HEK293 (cell line): ENCODE measurements at regions not wholly inside any gene's neighbourhood (a gene's known extent, or its start where the extent isn't known, plus 50 kb on each side); places are given as distances from the start of the nearest gene placed in this dataset.

ENCODE experiments used
- CTCF ChIA-PET: fragments of 350-600 bp; formaldehyde crosslinking; extraction: SDS; loops from one replicate; lab custom pipeline; 2021; ENCODE audit warnings: antibody characterized with exemption; lab: Yijun Ruan, JAX
- POLR2A ChIA-PET: fragments of 300-600 bp; formaldehyde crosslinking; extraction: SDS; loops from one replicate; lab custom pipeline; 2020; ENCODE audit warnings: antibody characterized with exemption, inconsistent platforms; lab: Yijun Ruan, JAX
- H3K27ac ChIP-seq: fragments of 200-500 bp; sonication (Bioruptor generic); 2 replicates; pipeline ENCODE4 v1.5.1; 2014; ENCODE audit warnings: low read depth, low read length, control low read depth, inconsistent platforms; ENCODE audit errors: extremely low read depth
- H3K36me3 ChIP-seq, 2 experiments: fragments of 200-500 bp in 1 of 2; sonication (Bioruptor generic) in 1 of 2; 1 replicate in 1 of 2; 2 replicates in 1 of 2; pipeline ENCODE4 v1.5.1; 2014 to 2017; ENCODE audit warnings: inconsistent platforms in 2 of 2, low read length in 2 of 2; ENCODE audit not compliant: control insufficient read depth in 2 of 2, insufficient read depth in 1 of 2
- H3K4me1 ChIP-seq: fragments of 200-500 bp; sonication (Bioruptor generic); 2 replicates; pipeline ENCODE4 v1.5.1; 2014; ENCODE audit warnings: mild to moderate bottlenecking, low read length, inconsistent platforms; ENCODE audit not compliant: control insufficient read depth, insufficient read depth
- H3K4me3 ChIP-seq: 2 replicates; pipeline ENCODE4 v1.5.1; 2011; ENCODE audit warnings: low read depth, mild to moderate bottlenecking, control low read depth, low read length, moderate library complexity
- H3K9me3 ChIP-seq: fragments of 200-500 bp; sonication (Bioruptor generic); 2 replicates; pipeline ENCODE4 v1.5.1; 2014; ENCODE audit warnings: low read depth, low read length, inconsistent platforms; ENCODE audit not compliant: control insufficient read depth, insufficient read depth
- EGR2 ChIP-seq: fragments of 450-650 bp; formaldehyde crosslinking; IDR thresholded peaks from 2 replicates; pipeline ENCODE4 v1.5.1; 2016; ENCODE audit warnings: low read depth, missing biosample characterization, missing genetic modification characterization
- ELK4 ChIP-seq: IDR thresholded peaks from 2 replicates; pipeline ENCODE4 v1.6.1; 2011; ENCODE audit warnings: mild to moderate bottlenecking, low read depth, low read length, borderline replicate concordance
- FEZF1 ChIP-seq: fragments of 450-650 bp; formaldehyde crosslinking; IDR thresholded peaks from 2 replicates; pipeline ENCODE4 v1.5.1; 2016; ENCODE audit warnings: missing biosample characterization, missing genetic modification characterization
- GFI1B ChIP-seq: fragments of 450-650 bp; formaldehyde crosslinking; IDR thresholded peaks from 2 replicates; pipeline ENCODE4 v1.5.1; 2016; ENCODE audit warnings: missing biosample characterization, missing genetic modification characterization
- MZF1 ChIP-seq: fragments of 450-650 bp; formaldehyde crosslinking; IDR thresholded peaks from 2 replicates; pipeline ENCODE4 v1.5.1; 2017; ENCODE audit warnings: missing biosample characterization, missing genetic modification characterization, borderline replicate concordance
- RBAK ChIP-seq: fragments of 450-650 bp; formaldehyde crosslinking; IDR thresholded peaks from 2 replicates; pipeline ENCODE4 v1.5.1; 2016; ENCODE audit warnings: missing biosample characterization, missing genetic modification characterization
- REST ChIP-seq: fragments of 450-650 bp; formaldehyde crosslinking; IDR thresholded peaks from 2 replicates; pipeline ENCODE4 v1.5.1; 2016; ENCODE audit warnings: missing biosample characterization, missing genetic modification characterization
- SCRT2 ChIP-seq: fragments of 450-650 bp; formaldehyde crosslinking; IDR thresholded peaks from 2 replicates; pipeline ENCODE4 v1.5.1; 2016; ENCODE audit warnings: missing biosample characterization, missing genetic modification characterization
- SP2 ChIP-seq: fragments of 450-650 bp; formaldehyde crosslinking; IDR thresholded peaks from 2 replicates; pipeline ENCODE4 v1.5.1; 2016; ENCODE audit warnings: missing biosample characterization, missing genetic modification characterization
- ZNF146 ChIP-seq: fragments of 450-650 bp; formaldehyde crosslinking; IDR thresholded peaks from 2 replicates; pipeline ENCODE4 v1.5.1; 2016; ENCODE audit warnings: missing biosample characterization, missing genetic modification characterization
- ZNF221 ChIP-seq: fragments of 450-650 bp; formaldehyde crosslinking; IDR thresholded peaks from 2 replicates; pipeline ENCODE4 v1.5.1; 2017; ENCODE audit warnings: missing biosample characterization, missing genetic modification characterization, borderline replicate concordance
- ZNF248 ChIP-seq: fragments of 450-650 bp; formaldehyde crosslinking; IDR thresholded peaks from 2 replicates; pipeline ENCODE4 v1.5.1; 2017; ENCODE audit warnings: missing biosample characterization, missing genetic modification characterization
- ZNF280C ChIP-seq: fragments of 450-650 bp; formaldehyde crosslinking; IDR thresholded peaks from 2 replicates; pipeline ENCODE4 v1.5.1; 2016; ENCODE audit warnings: missing biosample characterization, missing genetic modification characterization
- ZNF311 ChIP-seq: fragments of 450-650 bp; formaldehyde crosslinking; IDR thresholded peaks from 2 replicates; pipeline ENCODE4 v1.5.1; 2017; ENCODE audit warnings: missing biosample characterization, missing genetic modification characterization, borderline replicate concordance
- ZNF423 ChIP-seq: fragments of 450-650 bp; formaldehyde crosslinking; IDR thresholded peaks from 2 replicates; pipeline ENCODE4 v1.5.1; 2016; ENCODE audit warnings: missing biosample characterization, missing genetic modification characterization
- ZNF510 ChIP-seq: fragments of 450-650 bp; formaldehyde crosslinking; IDR thresholded peaks from 2 replicates; pipeline ENCODE4 v1.5.1; 2018; ENCODE audit warnings: mild to moderate bottlenecking, missing genetic modification characterization, missing biosample characterization; ENCODE audit not compliant: insufficient replicate concordance
- ZNF514 ChIP-seq: fragments of 450-650 bp; formaldehyde crosslinking; IDR thresholded peaks from 2 replicates; pipeline ENCODE4 v1.5.1; 2016; ENCODE audit warnings: missing biosample characterization, missing genetic modification characterization
- ZNF701 ChIP-seq: fragments of 450-650 bp; formaldehyde crosslinking; IDR thresholded peaks from 2 replicates; pipeline ENCODE4 v1.5.1; 2016; ENCODE audit warnings: missing biosample characterization, missing genetic modification characterization
- ZSCAN16 ChIP-seq: fragments of 450-650 bp; formaldehyde crosslinking; IDR thresholded peaks from 2 replicates; pipeline ENCODE4 v1.5.1; 2016; ENCODE audit warnings: missing biosample characterization, missing genetic modification characterization

- no peak for TF ChIP-seq ZNF221 (tag by site-specific recombination)
Measured at GRCh38 chr12:14260011-14260993, 105.2 kb upstream of the ATF7IP start (continued).

- Histone ChIP-seq H3K36me3 (no peaks in the 10 kb centered on the region), H3K27ac (no peak overlapping the region), H3K4me1 (peaks cover 9% of the 10 kb centered on the region), H3K4me3 (no peak overlapping the region), H3K9me3 (no peaks in the 10 kb centered on the region)
- TF ChIP-seq ELK4: no peak
- no peak for TF ChIP-seq SCRT2 (tag by site-specific recombination)
- POLR2A ChIA-PET: interaction anchor here (1.0 to 1.7 kb wide), 2 partner anchors 12 to 104 kb away, joined by 3 to 11 read pairs; partner anchors contain the start of gene ATF7IP
- CTCF ChIA-PET: no interaction called here
Measured at GRCh38 chr12:14261096-14261495, 104.4 kb upstream of the ATF7IP start.

GRCh38 chr12:14261861-14262260 is 103.6 kb upstream of the ATF7IP start:
- no peak overlapping the region for H3K4me3 ChIP-seq
- peaks cover 7% of the 10 kb centered on the region for H3K4me1 ChIP-seq
- ChIA-PET POLR2A (interaction anchor here (1.6 kb wide), 1 partner anchor 104 kb away, joined by 4 read pairs; the partner anchor contains the start of gene ATF7IP), CTCF (interaction anchor here (0.6 to 1.5 kb wide), 3 partner anchors 17 to 1716 kb away, joined by 3 read pairs; no protein-coding TSS in a partner anchor)
- H3K9me3 ChIP-seq: no peaks in the 10 kb centered on the region
- no peak overlapping the region for H3K27ac ChIP-seq
- TF ChIP-seq ZNF514 (tag by site-specific recombination) (no peak), ZSCAN16 (tag by site-specific recombination) (no peak), ZNF280C (tag by site-specific recombination) (no peak), ZNF423 (tag by site-specific recombination) (no peak), ZNF510 (tag by site-specific recombination) (no peak), ZNF248 (tag by site-specific recombination) (no peak), REST (tag by site-specific recombination) (no peak), RBAK (tag by site-specific recombination) (no peak), FEZF1 (tag by site-specific recombination) (no peak), ZNF146 (tag by site-specific recombination) (no peak), ZNF311 (no peak), EGR2 (tag by site-specific recombination) (no peak), MZF1 (tag by site-specific recombination) (no peak), SP2 (tag by site-specific recombination) (no peak), GFI1B (tag by site-specific recombination) (no peak), ZNF701 (tag by site-specific recombination) (no peak)
- H3K36me3 ChIP-seq: no peaks in the 10 kb centered on the region
